ENCODE measurements at regions not wholly inside any gene's neighbourhood (a gene's known extent, or its start where the extent isn't known, plus 50 kb on each side); places are given as distances from the start of the nearest gene placed in this dataset.
"Not testable (repeated sequence)": the region's sequence is repeated elsewhere in the genome, so short reads cannot be mapped to it uniquely, and the experiment has no call there.

- H3K9me3 Mint-ChIP-seq = peaks cover 4 to 5% of the 10 kb centered on the region in 2 donors
- DNase-seq (no peak), ATAC-seq (no peak)
- no peak overlapping the region for H3K27ac Mint-ChIP-seq
- H3K4me3 Mint-ChIP-seq = no peak overlapping the region
- no peaks in the 10 kb centered on the region for H3K4me1 Mint-ChIP-seq
- no peaks in the 10 kb centered on the region for H3K27me3 Mint-ChIP-seq
These were observed 431.2 kb upstream of the PTCHD4 start for GRCh38 chr6:48542191-48542590.

- Mint-ChIP-seq H3K27ac (no peak overlapping the region), H3K4me3 (no peak overlapping the region), H3K9me3 (peaks cover 4 to 5% of the 10 kb centered on the region in 2 donors), H3K4me1 (no peaks in the 10 kb centered on the region), H3K27me3 (no peaks in the 10 kb centered on the region)
- DNase-seq = no peak
- no peak for ATAC-seq
These were observed 430.7 kb upstream of the PTCHD4 start for GRCh38 chr6:48541649-48542048.

- DNase-seq = no peak
- Mint-ChIP-seq H3K27me3 (no peaks in the 10 kb centered on the region), H3K27ac (no peak overlapping the region), H3K4me3 (no peak overlapping the region), H3K4me1 (no peaks in the 10 kb centered on the region), H3K9me3 (peaks cover 4 to 6% of the 10 kb centered on the region in 2 donors)
- no peak for ATAC-seq
These were observed 424.6 kb upstream of the PTCHD4 start for GRCh38 chr6:48535582-48536009.

GRCh38 chr6:48530978-48531377 is 420.0 kb upstream of the PTCHD4 start:
- not testable (repeated sequence) for H3K4me1 Mint-ChIP-seq, H3K27ac Mint-ChIP-seq, H3K27me3 Mint-ChIP-seq, H3K4me3 Mint-ChIP-seq, H3K9me3 Mint-ChIP-seq, DNase-seq, ATAC-seq

GRCh38 chr6:48525849-48526248 is 414.9 kb upstream of the PTCHD4 start:
- H3K27me3 Mint-ChIP-seq = no peaks in the 10 kb centered on the region
- H3K27ac Mint-ChIP-seq = no peak overlapping the region
- H3K9me3 Mint-ChIP-seq = no peaks in the 10 kb centered on the region
- no peak overlapping the region for H3K4me3 Mint-ChIP-seq
- DNase-seq (no peak), ATAC-seq (no peak)
- H3K4me1 Mint-ChIP-seq = no peaks in the 10 kb centered on the region

- Mint-ChIP-seq H3K4me1 (no peaks in the 10 kb centered on the region), H3K27me3 (no peaks in the 10 kb centered on the region), H3K4me3 (no peak overlapping the region), H3K27ac (no peak overlapping the region), H3K9me3 (peaks cover 0 to 7% of the 10 kb centered on the region in 2 donors)
- ATAC-seq = no peak
- DNase-seq = no peak
These were observed 410.0 kb upstream of the PTCHD4 start for GRCh38 chr6:48520951-48521350.

- Mint-ChIP-seq H3K4me3 (no peak overlapping the region), H3K4me1 (no peaks in the 10 kb centered on the region), H3K27ac (no peak overlapping the region), H3K9me3 (peaks cover 0 to 16% of the 10 kb centered on the region in 2 donors), H3K27me3 (no peaks in the 10 kb centered on the region)
- ATAC-seq (no peak), DNase-seq (no peak)
These were observed 401.4 kb upstream of the PTCHD4 start for GRCh38 chr6:48512390-48512789.

GRCh38 chr6:48511378-48511777 is 400.4 kb upstream of the PTCHD4 start:
- Mint-ChIP-seq H3K4me1 (no peaks in the 10 kb centered on the region), H3K4me3 (no peak overlapping the region), H3K27ac (no peak overlapping the region), H3K9me3 (peaks cover 0 to 16% of the 10 kb centered on the region in 2 donors), H3K27me3 (no peaks in the 10 kb centered on the region)
- ATAC-seq = no peak
- no peak for DNase-seq

- Mint-ChIP-seq H3K4me1 (no peaks in the 10 kb centered on the region), H3K27ac (no peak overlapping the region), H3K27me3 (no peaks in the 10 kb centered on the region), H3K4me3 (no peak overlapping the region), H3K9me3 (peaks cover 0 to 15% of the 10 kb centered on the region in 2 donors)
- no peak for ATAC-seq
- DNase-seq = no peak
These were observed 394.6 kb upstream of the PTCHD4 start for GRCh38 chr6:48505621-48506020.

GRCh38 chr6:48493432-48493831 is 382.4 kb upstream of the PTCHD4 start:
- H3K9me3 Mint-ChIP-seq = peaks cover 14 to 16% of the 10 kb centered on the region in 2 donors
- not testable (repeated sequence) for ATAC-seq, DNase-seq, H3K4me1 Mint-ChIP-seq, H3K27ac Mint-ChIP-seq, H3K27me3 Mint-ChIP-seq, H3K4me3 Mint-ChIP-seq

- Mint-ChIP-seq H3K27ac (no peak overlapping the region), H3K4me3 (no peak overlapping the region), H3K4me1 (no peaks in the 10 kb centered on the region), H3K27me3 (no peaks in the 10 kb centered on the region), H3K9me3 (peaks cover 12 to 14% of the 10 kb centered on the region in 2 donors)
- ATAC-seq = no peak
- DNase-seq = no peak
These were observed 379.7 kb upstream of the PTCHD4 start for GRCh38 chr6:48490658-48491057.

GRCh38 chr6:48486876-48487275 is 375.9 kb upstream of the PTCHD4 start:
- no peak for ATAC-seq
- no peaks in the 10 kb centered on the region for H3K4me1 Mint-ChIP-seq

GRCh38 chr6:48486373-48486772 is 375.4 kb upstream of the PTCHD4 start:
- no peak overlapping the region for H3K4me3 Mint-ChIP-seq

More at GRCh38 chr6:48486876-48487275, 375.9 kb upstream of the PTCHD4 start:
- Mint-ChIP-seq H3K27ac (no peak overlapping the region), H3K4me3 (no peak overlapping the region), H3K27me3 (no peaks in the 10 kb centered on the region), H3K9me3 (peaks cover 4 to 12% of the 10 kb centered on the region in 2 donors)
- DNase-seq = no peak

GRCh38 chr6:48476257-48476656 is 365.3 kb upstream of the PTCHD4 start:
- Mint-ChIP-seq H3K4me1 (no peaks in the 10 kb centered on the region), H3K4me3 (no peak overlapping the region), H3K9me3 (peaks cover 0 to 9% of the 10 kb centered on the region in 2 donors), H3K27me3 (no peaks in the 10 kb centered on the region), H3K27ac (no peak overlapping the region)
- ATAC-seq = no peak
- no peak for DNase-seq

More at GRCh38 chr6:48486373-48486772, 375.4 kb upstream of the PTCHD4 start:
- ATAC-seq = no peak
- peaks cover 2 to 8% of the 10 kb centered on the region in 2 donors for H3K9me3 Mint-ChIP-seq
- no peak for DNase-seq
- H3K27ac Mint-ChIP-seq = no peak overlapping the region
- H3K4me1 Mint-ChIP-seq = no peaks in the 10 kb centered on the region
- H3K27me3 Mint-ChIP-seq = no peaks in the 10 kb centered on the region

GRCh38 chr6:48475275-48475674 is 364.3 kb upstream of the PTCHD4 start:
- Mint-ChIP-seq H3K4me3 (no peak overlapping the region), H3K27ac (no peak overlapping the region), H3K9me3 (peaks cover 0 to 4% of the 10 kb centered on the region in 2 donors), H3K27me3 (no peaks in the 10 kb centered on the region), H3K4me1 (no peaks in the 10 kb centered on the region)
- no peak for ATAC-seq
- no peak for DNase-seq

- H3K27ac Mint-ChIP-seq = no peak overlapping the region
- ATAC-seq = no peak
- no peak overlapping the region for H3K4me3 Mint-ChIP-seq
These were observed 363.8 kb upstream of the PTCHD4 start for GRCh38 chr6:48474830-48475229.

GRCh38 chr6:48474136-48474535 is 363.1 kb upstream of the PTCHD4 start:
- Mint-ChIP-seq H3K4me1 (no peaks in the 10 kb centered on the region), H3K9me3 (peaks cover 0 to 4% of the 10 kb centered on the region in 2 donors), H3K27ac (no peak overlapping the region), H3K4me3 (no peak overlapping the region), H3K27me3 (no peaks in the 10 kb centered on the region)
- DNase-seq = no peak
- no peak for ATAC-seq

More at GRCh38 chr6:48474830-48475229, 363.8 kb upstream of the PTCHD4 start:
- DNase-seq = no peak
- no peaks in the 10 kb centered on the region for H3K4me1 Mint-ChIP-seq
- no peaks in the 10 kb centered on the region for H3K27me3 Mint-ChIP-seq
- peaks cover 0 to 4% of the 10 kb centered on the region in 2 donors for H3K9me3 Mint-ChIP-seq
